ENCODE measurements at regions not wholly inside any gene's neighbourhood (a gene's known extent, or its start where the extent isn't known, plus 50 kb on each side); places are given as distances from the start of the nearest gene placed in this dataset.
"Not testable (repeated sequence)": the region's sequence is repeated elsewhere in the genome, so short reads cannot be mapped to it uniquely, and the experiment has no call there.

GRCh38 chr9:96061293-96061987 lies 185.9 kb downstream of the ERCC6L2 start:
- H3K4me1 ChIP-seq (ENCODE audit: control extremely low read depth in 1 of 4, control insufficient read depth in 4 of 4, insufficient read depth in 4 of 4, low read length in 3 of 4), result peaks cover 0 to 18% (median 8%) of the 10 kb centered on the region in 4 experiments
- POLR2A ChIA-PET, result no interaction called here
- H3K36me3 ChIP-seq (ENCODE audit: control insufficient read depth in 4 of 4, insufficient read depth in 4 of 4, low read length in 3 of 4), result no peaks in the 10 kb centered on the region
- H3K4me3 ChIP-seq (ENCODE audit: control insufficient read depth in 1 of 7, extremely low read depth in 1 of 7, insufficient read depth in 4 of 7, low read depth in 2 of 7, low read length in 6 of 7), result no peak overlapping the region
- H3K27me3 ChIP-seq (replicated peaks in 2 of 5; ENCODE audit: control insufficient read depth in 4 of 5, insufficient read depth in 5 of 5, low read length in 4 of 5), result peaks cover 0 to 2% (median 0%) of the 10 kb centered on the region in 5 experiments
- WGBS (ENCODE audit: insufficient coverage), result 19% methylated on average over 7 of the region's 10 CpGs
- H3K27ac ChIP-seq (ENCODE audit: insufficient read depth in 1 of 2, low read depth in 1 of 2, low read length in 2 of 2, poor library complexity in 1 of 2, severe bottlenecking in 2 of 2), result no peak overlapping the region
- DNase-seq, result peak; percentile 63 to 84 (median 76)
- H3K9me3 ChIP-seq (ENCODE audit: control extremely low read depth in 1 of 5, control insufficient read depth in 4 of 5, insufficient read depth in 2 of 5, low read depth in 1 of 5, low read length in 4 of 5), result no peaks in the 10 kb centered on the region
- CTCF ChIA-PET, result interaction anchor here (0.7 to 1.3 kb wide), 10 partner anchors 9 to 334 kb away, joined by 3 to 6 read pairs (median 3); no protein-coding TSS in a partner anchor

- ChIA-PET POLR2A (no interaction called here), CTCF (interaction anchor here (1.5 kb wide), 1 partner anchor 187 kb away, joined by 3 read pairs; no protein-coding TSS in a partner anchor)
Measured at GRCh38 chr9:96058218-96058617, 182.7 kb downstream of the ERCC6L2 start.

GRCh38 chr9:96057155-96057554 lies 181.7 kb downstream of the ERCC6L2 start:
- POLR2A ChIA-PET, result no interaction called here
- no peaks in the 10 kb centered on the region for H3K36me3 ChIP-seq (ENCODE audit: control insufficient read depth in 4 of 4, insufficient read depth in 4 of 4, low read length in 3 of 4)

More at GRCh38 chr9:96058218-96058617, 182.7 kb downstream of the ERCC6L2 start:
- DNase-seq, result no peak
- Histone ChIP-seq H3K36me3 (ENCODE audit: control insufficient read depth in 4 of 4, insufficient read depth in 4 of 4, low read length in 3 of 4) (no peaks in the 10 kb centered on the region), H3K4me3 (ENCODE audit: control insufficient read depth in 1 of 7, extremely low read depth in 1 of 7, insufficient read depth in 4 of 7, low read depth in 2 of 7, low read length in 6 of 7) (no peak overlapping the region), H3K9me3 (ENCODE audit: control extremely low read depth in 1 of 5, control insufficient read depth in 4 of 5, insufficient read depth in 2 of 5, low read depth in 1 of 5, low read length in 4 of 5) (no peaks in the 10 kb centered on the region), H3K27ac (ENCODE audit: insufficient read depth in 1 of 2, low read depth in 1 of 2, low read length in 2 of 2, poor library complexity in 1 of 2, severe bottlenecking in 2 of 2) (no peak overlapping the region), H3K27me3 (replicated peaks in 2 of 5; ENCODE audit: control insufficient read depth in 4 of 5, insufficient read depth in 5 of 5, low read length in 4 of 5) (peaks cover 0 to 2% (median 0%) of the 10 kb centered on the region in 5 experiments), H3K4me1 (ENCODE audit: control extremely low read depth in 1 of 4, control insufficient read depth in 4 of 4, insufficient read depth in 4 of 4, low read length in 3 of 4) (peaks cover 0 to 18% (median 8%) of the 10 kb centered on the region in 4 experiments)
- 100% methylated on average over 1 of the region's 2 CpGs for WGBS (ENCODE audit: insufficient coverage)

DNA sequence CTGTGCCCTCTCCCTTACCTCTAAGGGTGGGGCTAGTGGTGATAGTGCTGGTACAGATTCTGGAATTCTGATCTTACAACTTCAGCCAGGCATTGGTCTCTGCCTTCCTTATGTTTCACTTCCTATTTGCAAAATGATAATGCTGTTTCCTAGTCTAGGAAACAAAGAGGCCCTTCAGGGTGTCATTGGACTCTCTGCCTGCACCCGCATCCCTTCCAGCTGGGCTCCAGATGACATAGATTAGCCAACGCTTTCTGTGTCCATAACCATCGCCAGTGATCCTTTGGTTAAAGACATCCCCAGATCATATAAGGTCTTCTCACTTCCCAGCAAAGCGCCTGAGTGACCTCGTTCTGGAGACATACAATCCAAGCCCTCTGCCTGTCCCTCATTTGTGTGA lies 180.7 kb downstream of the ERCC6L2 start:
- ChIA-PET POLR2A (no interaction called here), CTCF (interaction anchor here (1.0 kb wide), 1 partner anchor 74 kb away, joined by 3 read pairs; no protein-coding TSS in a partner anchor)
- no peak for DNase-seq
- 98% methylated on average over 5 of the region's 5 CpGs for WGBS (ENCODE audit: insufficient coverage)
- H3K36me3 ChIP-seq (ENCODE audit: control insufficient read depth in 4 of 4, insufficient read depth in 4 of 4, low read length in 3 of 4), result no peaks in the 10 kb centered on the region
- peaks cover 0 to 6% (median 2%) of the 10 kb centered on the region in 4 experiments for H3K4me1 ChIP-seq (ENCODE audit: control extremely low read depth in 1 of 4, control insufficient read depth in 4 of 4, insufficient read depth in 4 of 4, low read length in 3 of 4)
- no peak overlapping the region for H3K27ac ChIP-seq (ENCODE audit: insufficient read depth in 1 of 2, low read depth in 1 of 2, low read length in 2 of 2, poor library complexity in 1 of 2, severe bottlenecking in 2 of 2)
- H3K27me3 ChIP-seq (replicated peaks in 2 of 5; ENCODE audit: control insufficient read depth in 4 of 5, insufficient read depth in 5 of 5, low read length in 4 of 5), result peaks cover 0 to 2% (median 0%) of the 10 kb centered on the region in 5 experiments
- no peak overlapping the region for H3K4me3 ChIP-seq (ENCODE audit: control insufficient read depth in 1 of 7, extremely low read depth in 1 of 7, insufficient read depth in 4 of 7, low read depth in 2 of 7, low read length in 6 of 7)
- H3K9me3 ChIP-seq (ENCODE audit: control extremely low read depth in 1 of 5, control insufficient read depth in 4 of 5, insufficient read depth in 2 of 5, low read depth in 1 of 5, low read length in 4 of 5), result no peaks in the 10 kb centered on the region

More at GRCh38 chr9:96057155-96057554, 181.7 kb downstream of the ERCC6L2 start:
- CTCF ChIA-PET, result interaction anchor here (1.1 kb wide), 1 partner anchor 17 kb away, joined by 3 read pairs; no protein-coding TSS in a partner anchor
- WGBS (ENCODE audit: insufficient coverage), result 0% methylated on average over 1 of the region's 1 CpG
- Histone ChIP-seq H3K4me1 (ENCODE audit: control extremely low read depth in 1 of 4, control insufficient read depth in 4 of 4, insufficient read depth in 4 of 4, low read length in 3 of 4) (peaks cover 0 to 15% (median 7%) of the 10 kb centered on the region in 4 experiments), H3K9me3 (ENCODE audit: control extremely low read depth in 1 of 5, control insufficient read depth in 4 of 5, insufficient read depth in 2 of 5, low read depth in 1 of 5, low read length in 4 of 5) (no peaks in the 10 kb centered on the region), H3K27ac (ENCODE audit: insufficient read depth in 1 of 2, low read depth in 1 of 2, low read length in 2 of 2, poor library complexity in 1 of 2, severe bottlenecking in 2 of 2) (no peak overlapping the region), H3K4me3 (ENCODE audit: control insufficient read depth in 1 of 7, extremely low read depth in 1 of 7, insufficient read depth in 4 of 7, low read depth in 2 of 7, low read length in 6 of 7) (no peak overlapping the region), H3K27me3 (replicated peaks in 2 of 5; ENCODE audit: control insufficient read depth in 4 of 5, insufficient read depth in 5 of 5, low read length in 4 of 5) (peaks cover 0 to 2% (median 0%) of the 10 kb centered on the region in 5 experiments)
- DNase-seq, result no peak

DNA sequence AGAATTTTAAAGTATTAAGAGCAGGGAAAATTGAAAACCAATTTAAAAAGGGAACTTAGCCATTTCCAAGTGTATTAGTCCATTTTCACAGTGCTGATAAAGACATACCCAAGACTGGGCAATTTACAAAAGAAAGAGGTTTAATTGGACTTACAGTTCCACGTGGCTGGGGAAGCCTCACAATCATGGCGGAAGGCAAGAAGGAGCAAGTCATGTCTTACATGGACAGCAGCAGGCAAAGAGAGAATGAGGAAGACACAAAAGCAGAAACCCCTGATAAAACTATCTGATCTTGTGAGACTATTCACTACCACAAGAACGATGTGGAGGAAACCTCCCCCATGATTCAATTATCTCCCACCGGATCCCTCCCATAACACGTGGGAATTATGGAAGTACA lies 178.8 kb downstream of the ERCC6L2 start:
- CTCF ChIA-PET; H3K27ac ChIP-seq (ENCODE audit: insufficient read depth in 1 of 2, low read depth in 1 of 2, low read length in 2 of 2, poor library complexity in 1 of 2, severe bottlenecking in 2 of 2); POLR2A ChIA-PET; H3K4me1 ChIP-seq (ENCODE audit: control extremely low read depth in 1 of 4, control insufficient read depth in 4 of 4, insufficient read depth in 4 of 4, low read length in 3 of 4); H3K4me3 ChIP-seq (ENCODE audit: control insufficient read depth in 1 of 7, extremely low read depth in 1 of 7, insufficient read depth in 4 of 7, low read depth in 2 of 7, low read length in 6 of 7); DNase-seq; H3K27me3 ChIP-seq (replicated peaks in 2 of 5; ENCODE audit: control insufficient read depth in 4 of 5, insufficient read depth in 5 of 5, low read length in 4 of 5); H3K9me3 ChIP-seq (ENCODE audit: control extremely low read depth in 1 of 5, control insufficient read depth in 4 of 5, insufficient read depth in 2 of 5, low read depth in 1 of 5, low read length in 4 of 5); H3K36me3 ChIP-seq (ENCODE audit: control insufficient read depth in 4 of 4, insufficient read depth in 4 of 4, low read length in 3 of 4): not testable (repeated sequence)
- WGBS (ENCODE audit: insufficient coverage), result 100% methylated on average over 1 of the region's 5 CpGs

GRCh38 chr9:96052686-96053085 lies 177.2 kb downstream of the ERCC6L2 start:
- Histone ChIP-seq H3K4me1 (ENCODE audit: control extremely low read depth in 1 of 4, control insufficient read depth in 4 of 4, insufficient read depth in 4 of 4, low read length in 3 of 4) (peaks cover 0 to 15% (median 11%) of the 10 kb centered on the region in 4 experiments), H3K9me3 (ENCODE audit: control extremely low read depth in 1 of 5, control insufficient read depth in 4 of 5, insufficient read depth in 2 of 5, low read depth in 1 of 5, low read length in 4 of 5) (no peaks in the 10 kb centered on the region), H3K27ac (ENCODE audit: insufficient read depth in 1 of 2, low read depth in 1 of 2, low read length in 2 of 2, poor library complexity in 1 of 2, severe bottlenecking in 2 of 2) (no peak overlapping the region), H3K4me3 (ENCODE audit: control insufficient read depth in 1 of 7, extremely low read depth in 1 of 7, insufficient read depth in 4 of 7, low read depth in 2 of 7, low read length in 6 of 7) (no peak overlapping the region), H3K36me3 (ENCODE audit: control insufficient read depth in 4 of 4, insufficient read depth in 4 of 4, low read length in 3 of 4) (no peaks in the 10 kb centered on the region), H3K27me3 (replicated peaks in 2 of 5; ENCODE audit: control insufficient read depth in 4 of 5, insufficient read depth in 5 of 5, low read length in 4 of 5) (no peaks in the 10 kb centered on the region)
- no peak for DNase-seq
- ChIA-PET CTCF (interaction anchor here (0.8 to 1.0 kb wide), 2 partner anchors 9 to 165 kb away, joined by 3 read pairs; no protein-coding TSS in a partner anchor), POLR2A (no interaction called here)
- WGBS (ENCODE audit: insufficient coverage), result 96% methylated on average over 5 of the region's 6 CpGs

DNA sequence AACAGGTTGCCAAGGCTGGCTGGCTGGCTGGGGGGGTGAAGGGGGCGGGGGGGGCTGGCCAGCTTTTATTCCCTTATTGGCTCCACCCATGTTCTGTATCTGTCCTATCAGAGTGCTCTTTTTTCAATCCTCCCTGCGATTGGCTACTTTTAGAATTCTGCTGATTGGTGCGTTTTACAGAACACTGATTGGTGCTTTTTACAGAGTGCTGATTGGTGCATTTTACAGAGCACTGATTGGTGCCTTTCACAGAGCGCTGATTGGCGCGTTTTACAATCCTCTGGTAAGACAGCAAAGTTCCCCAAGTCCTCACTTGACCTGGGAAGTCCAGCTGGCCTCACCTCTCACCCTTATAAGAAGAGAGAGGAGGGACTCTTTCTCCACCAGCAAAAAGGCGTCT lies 175.9 kb downstream of the ERCC6L2 start:
- H3K36me3 ChIP-seq (ENCODE audit: control insufficient read depth in 4 of 4, insufficient read depth in 4 of 4, low read length in 3 of 4), result no peaks in the 10 kb centered on the region
- ChIA-PET POLR2A (no interaction called here), CTCF (interaction anchor here (1.0 kb wide), 1 partner anchor 11 kb away, joined by 3 read pairs; no protein-coding TSS in a partner anchor)
- H3K9me3 ChIP-seq (ENCODE audit: control extremely low read depth in 1 of 5, control insufficient read depth in 4 of 5, insufficient read depth in 2 of 5, low read depth in 1 of 5, low read length in 4 of 5), result no peaks in the 10 kb centered on the region
- H3K27ac ChIP-seq (ENCODE audit: insufficient read depth in 1 of 2, low read depth in 1 of 2, low read length in 2 of 2, poor library complexity in 1 of 2, severe bottlenecking in 2 of 2), result no peak overlapping the region
- no peaks in the 10 kb centered on the region for H3K27me3 ChIP-seq (replicated peaks in 2 of 5; ENCODE audit: control insufficient read depth in 4 of 5, insufficient read depth in 5 of 5, low read length in 4 of 5)
- no peak for DNase-seq
- WGBS (ENCODE audit: insufficient coverage), result 93% methylated on average over 5 of the region's 7 CpGs
- no peak overlapping the region for H3K4me3 ChIP-seq (ENCODE audit: control insufficient read depth in 1 of 7, extremely low read depth in 1 of 7, insufficient read depth in 4 of 7, low read depth in 2 of 7, low read length in 6 of 7)
- peaks cover 0 to 15% (median 11%) of the 10 kb centered on the region in 4 experiments for H3K4me1 ChIP-seq (ENCODE audit: control extremely low read depth in 1 of 4, control insufficient read depth in 4 of 4, insufficient read depth in 4 of 4, low read length in 3 of 4)
